HG03159 (cell line): ENCODE measurements at regions not wholly inside any gene's neighbourhood (a gene's known extent, or its start where the extent isn't known, plus 50 kb on each side); places are given as distances from the start of the nearest gene placed in this dataset.

Experiments
- ATAC-seq: cut with Tn5 transposase; IDR thresholded peaks from one replicate; pipeline ENCODE4 v1.9.1; 2021; ENCODE audit warnings: mild to moderate bottlenecking, moderate library complexity; ENCODE audit not compliant: unreplicated experiment

DNA sequence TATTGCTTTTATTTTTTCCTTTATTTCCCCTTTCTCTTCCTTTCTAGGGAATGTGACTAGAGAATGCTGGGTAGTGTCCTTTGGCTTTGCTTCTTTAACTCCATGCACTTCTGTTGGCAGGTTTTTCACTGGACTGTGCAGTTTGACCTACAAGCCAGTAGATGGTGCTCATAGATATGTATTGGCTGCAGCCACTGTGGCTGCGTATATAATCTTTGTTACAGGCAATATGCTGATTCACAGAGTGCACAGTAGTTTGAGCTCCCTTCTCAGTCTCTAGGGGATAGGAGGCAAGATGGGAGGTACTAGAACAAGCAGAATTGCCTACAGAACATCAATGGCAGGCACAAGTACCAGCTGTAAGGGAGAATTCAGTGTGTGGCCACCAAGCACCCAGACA, 503.5 kb downstream of the LRFN5 start:
- ATAC-seq, result peak; percentile 88

DNA sequence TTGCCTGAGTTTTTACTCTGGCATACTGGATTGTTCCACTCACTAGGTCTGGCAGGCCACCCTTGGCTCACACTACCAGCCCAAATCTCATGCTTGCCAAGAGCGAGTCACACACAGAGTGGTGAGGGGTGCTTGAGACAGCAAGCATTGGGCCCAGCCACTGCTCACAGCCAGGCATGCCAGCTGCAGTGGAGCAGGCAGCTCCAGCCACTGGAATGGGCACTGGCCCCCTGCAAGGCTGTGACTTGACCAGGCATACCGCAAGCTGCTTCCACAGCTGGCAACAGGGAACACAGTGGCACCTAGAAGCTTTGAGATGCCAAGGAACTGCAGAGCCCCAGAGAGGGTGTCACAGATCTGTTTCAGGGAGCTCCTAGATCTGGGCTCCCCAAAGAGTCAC, 488.5 kb downstream of the LRFN5 start:
- no peak for ATAC-seq

DNA sequence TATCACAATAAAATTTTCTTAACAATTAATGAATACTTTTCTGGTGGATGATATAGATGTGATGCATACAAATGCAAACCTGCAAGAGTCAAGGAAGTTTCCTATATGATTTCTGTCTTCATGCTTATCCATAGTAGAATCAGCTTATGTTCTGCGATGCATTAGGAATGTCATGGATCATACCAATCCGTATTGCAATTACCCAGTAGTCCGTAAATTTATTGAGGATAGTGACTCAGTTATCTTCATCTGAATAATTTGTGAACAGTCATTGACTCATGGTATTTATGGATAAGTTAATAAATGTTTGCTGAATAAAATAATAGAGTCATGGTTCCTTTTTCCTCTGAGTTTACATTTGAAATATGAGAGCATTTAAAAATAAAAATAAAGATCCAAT, 483.4 kb downstream of the LRFN5 start:
- no peak for ATAC-seq

DNA sequence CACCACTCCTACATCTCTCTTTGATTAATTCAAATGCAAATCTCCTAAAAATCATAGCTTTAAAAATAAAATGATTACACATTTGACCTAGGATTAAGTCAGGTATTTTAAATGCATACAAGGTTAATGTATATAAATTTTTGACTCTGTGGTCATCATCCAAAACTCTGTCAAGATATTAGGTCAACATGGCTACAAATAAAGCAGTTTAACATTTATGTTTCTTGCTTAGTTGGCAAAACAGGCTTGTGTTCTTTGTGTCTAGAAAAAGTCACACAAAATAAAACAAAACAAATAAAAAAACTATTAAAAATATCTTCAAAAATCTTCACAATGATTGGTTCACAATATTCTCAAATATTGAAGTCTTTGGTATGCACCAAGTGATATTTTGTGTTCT, 473.2 kb downstream of the LRFN5 start:
- ATAC-seq, result no peak

DNA sequence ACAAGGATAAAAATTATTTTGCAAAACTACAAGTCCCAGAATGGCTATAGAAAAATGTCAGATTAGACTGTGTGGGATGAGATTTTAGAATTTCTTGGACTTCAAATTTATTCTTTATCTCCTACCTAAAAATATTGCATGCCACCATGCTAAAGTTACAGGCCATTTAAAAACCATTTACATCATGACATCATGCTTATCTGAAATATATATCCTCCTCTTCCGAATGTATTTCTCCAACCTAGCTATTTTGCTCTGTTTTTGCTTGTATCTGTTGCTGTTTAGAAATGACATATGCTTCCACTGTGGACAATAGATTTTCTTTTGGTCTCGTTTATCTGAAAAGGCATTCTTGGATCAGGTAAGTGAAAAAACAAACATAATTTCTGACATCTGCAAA, 471.7 kb downstream of the LRFN5 start:
- ATAC-seq, result no peak

DNA sequence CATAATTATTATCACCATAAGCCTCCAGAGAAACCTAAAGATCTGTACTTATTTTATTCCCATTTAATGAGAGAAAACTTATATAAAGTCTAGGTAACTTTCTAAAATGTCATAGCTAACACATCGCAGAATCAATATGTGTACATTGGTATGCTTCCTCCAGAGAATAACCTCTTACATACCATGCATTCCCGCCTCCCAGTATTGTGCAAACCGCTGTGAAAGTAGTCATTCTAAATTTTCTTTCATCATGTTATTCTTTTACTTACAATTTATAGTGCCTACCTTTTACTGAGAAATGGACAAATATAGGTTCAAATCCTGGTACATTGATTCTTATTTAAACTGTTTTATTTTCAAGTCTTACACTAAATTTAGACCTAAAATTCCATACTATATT, 463.4 kb downstream of the LRFN5 start:
- no peak for ATAC-seq

DNA sequence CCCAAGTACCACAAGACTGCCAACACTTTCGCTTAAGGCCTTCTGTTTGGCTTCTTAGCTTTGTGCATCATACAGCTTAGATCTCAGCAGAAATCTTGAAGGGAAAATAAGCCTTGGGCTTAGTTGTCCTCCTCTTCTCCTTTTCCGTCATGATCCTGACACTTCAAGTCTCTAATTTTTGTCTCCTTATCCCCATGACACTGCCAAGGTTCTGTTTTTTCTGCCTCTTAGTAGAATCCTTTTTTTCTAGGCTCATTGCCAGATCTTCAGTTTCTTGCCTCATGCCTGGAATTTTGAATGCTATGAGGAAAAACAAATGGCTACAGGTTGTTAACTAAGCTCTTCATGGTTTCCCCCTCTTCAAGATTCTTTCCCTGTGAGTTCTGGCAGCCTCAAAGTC, 450.4 kb downstream of the LRFN5 start:
- no peak for ATAC-seq

DNA sequence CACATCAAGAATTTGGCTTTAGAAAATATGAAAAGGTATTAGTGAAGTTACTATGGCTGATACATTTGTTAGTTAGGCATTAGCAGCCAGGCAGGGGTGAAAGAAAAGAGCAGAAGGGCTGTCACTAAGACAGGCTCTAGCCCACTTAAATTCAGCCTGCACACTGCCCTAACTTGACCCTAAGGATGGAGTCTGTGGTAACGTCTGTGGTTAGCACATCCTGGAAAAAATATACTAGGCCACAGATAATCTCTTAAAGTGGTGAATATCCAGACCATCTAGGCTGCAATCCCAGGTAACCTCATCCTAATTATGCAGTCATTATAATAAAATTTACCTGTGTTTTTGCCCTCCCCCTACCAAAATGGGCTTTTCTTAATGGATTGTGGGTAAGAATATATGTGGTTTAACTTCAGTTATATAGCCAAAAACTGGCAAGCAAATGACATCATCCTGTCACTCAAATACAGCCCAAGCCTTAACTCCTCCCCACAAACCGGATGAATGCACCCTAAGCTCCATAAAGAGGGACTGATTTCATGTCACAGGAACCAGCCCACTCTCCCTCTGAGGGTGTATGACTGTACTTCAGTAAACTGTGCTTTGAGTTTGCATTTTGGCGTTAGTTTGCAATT, 440.9 kb downstream of the LRFN5 start:
- no peak for ATAC-seq

DNA sequence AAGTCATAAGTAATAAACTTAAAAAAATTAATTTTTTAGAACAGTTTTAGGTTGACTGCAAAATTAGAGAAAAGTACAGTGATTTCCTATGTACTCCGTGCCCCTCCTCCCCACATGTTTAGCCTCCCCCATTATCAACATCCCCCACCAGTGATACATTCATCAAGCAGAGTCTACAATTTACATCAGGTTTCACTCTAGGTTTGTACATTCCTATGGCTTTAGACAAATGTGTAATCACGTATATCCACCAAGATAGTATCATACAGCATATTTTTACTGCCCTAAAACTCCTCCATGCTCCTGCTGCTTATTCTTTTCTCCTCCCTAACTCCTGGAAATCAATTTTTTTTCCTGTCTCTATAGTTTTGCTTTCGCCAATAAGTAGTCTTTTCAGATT, 438.7 kb downstream of the LRFN5 start:
- no peak for ATAC-seq

DNA sequence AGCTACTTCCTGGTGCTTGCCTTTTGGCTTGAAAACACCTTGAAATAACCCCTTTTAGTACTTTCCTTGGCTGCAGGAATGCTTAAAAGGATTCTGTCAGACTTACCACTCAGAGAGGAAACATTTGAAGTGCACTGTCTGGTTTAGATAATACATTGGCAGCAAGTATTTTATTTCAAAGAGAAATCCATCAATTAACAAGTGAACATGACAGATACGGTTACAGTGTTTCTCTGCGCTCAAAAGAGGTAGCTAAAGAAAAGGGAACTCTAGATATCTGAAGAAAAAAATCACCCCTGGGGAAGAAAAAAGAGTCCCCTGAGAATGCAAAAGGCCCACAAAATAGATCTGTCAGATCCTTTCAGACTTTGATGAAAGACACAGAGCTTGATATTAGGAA, 421.9 kb downstream of the LRFN5 start:
- no peak for ATAC-seq

DNA sequence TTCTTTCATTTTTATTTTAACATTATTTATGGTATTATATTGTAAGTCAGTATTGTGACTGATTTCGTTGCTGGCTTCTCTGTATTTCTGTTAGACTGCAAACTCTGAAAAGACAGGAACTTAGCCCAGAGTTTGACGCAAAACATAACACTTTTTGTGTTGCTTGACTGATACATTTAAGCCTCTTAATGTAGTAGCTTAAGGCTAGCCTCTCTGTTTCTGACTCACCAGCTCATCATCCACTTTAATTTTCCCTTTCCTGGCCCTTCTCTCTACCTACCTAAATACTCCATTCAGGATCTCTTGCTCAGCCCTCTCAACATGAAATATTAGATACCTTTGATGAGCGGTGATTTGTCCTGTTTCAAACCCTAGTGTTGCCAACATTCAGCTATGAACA, 420.6 kb downstream of the LRFN5 start:
- no peak for ATAC-seq

DNA sequence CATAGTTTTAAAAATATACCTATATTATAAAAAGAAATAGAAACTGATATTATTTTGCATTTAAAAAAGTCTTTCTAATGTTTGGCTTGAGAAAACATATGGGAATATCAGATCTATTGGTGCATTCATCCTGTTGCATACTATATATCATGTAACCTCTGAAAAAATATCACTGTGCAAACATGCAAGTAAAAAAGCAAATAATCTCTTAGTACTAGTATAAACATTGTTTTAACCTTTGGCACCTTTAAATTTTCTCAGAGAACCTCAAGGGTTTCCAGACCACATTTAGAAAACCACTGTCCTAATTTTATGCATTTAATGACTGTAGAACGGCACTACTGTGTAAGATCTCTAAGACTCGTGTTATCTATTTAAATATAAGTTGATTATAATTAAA, 416.8 kb downstream of the LRFN5 start:
- ATAC-seq, result no peak

DNA sequence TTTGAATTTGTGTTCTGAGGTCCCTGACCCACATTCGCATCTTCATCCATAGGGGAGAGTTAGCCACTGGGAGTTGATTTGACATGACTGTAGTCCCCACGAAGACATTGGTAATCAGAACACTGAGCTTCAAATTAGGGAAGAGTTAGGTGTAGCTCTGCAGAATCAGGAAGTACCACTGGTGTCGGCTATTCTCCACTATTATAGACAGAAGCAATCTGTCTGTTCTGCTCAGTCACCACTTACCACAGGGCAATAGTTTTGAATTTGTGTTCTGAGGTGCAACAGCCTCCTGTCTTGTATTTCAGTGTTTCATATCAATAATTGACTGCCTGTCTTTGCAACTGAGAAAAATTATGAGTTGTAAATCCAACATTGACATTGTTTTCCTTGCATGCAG, 407.6 kb downstream of the LRFN5 start:
- ATAC-seq, result no peak

DNA sequence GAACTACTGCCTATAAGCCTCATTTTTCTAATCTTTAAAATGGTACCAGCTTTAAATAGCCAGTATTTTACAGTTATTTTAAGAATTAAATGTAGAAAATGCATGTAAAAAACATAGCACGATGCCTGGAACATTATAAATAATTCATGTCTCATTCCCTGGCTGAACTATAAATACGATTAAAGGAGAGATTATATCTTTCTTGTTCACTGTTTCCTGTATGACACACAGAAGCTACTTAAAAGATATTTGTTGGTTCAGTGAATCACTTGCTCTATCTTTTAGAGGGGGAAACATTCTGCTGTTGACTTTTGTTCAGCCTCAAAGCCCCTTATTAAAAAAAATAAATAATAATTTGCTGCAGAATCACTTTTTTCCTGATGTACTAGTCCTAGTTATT, 406.9 kb downstream of the LRFN5 start:
- no peak for ATAC-seq

DNA sequence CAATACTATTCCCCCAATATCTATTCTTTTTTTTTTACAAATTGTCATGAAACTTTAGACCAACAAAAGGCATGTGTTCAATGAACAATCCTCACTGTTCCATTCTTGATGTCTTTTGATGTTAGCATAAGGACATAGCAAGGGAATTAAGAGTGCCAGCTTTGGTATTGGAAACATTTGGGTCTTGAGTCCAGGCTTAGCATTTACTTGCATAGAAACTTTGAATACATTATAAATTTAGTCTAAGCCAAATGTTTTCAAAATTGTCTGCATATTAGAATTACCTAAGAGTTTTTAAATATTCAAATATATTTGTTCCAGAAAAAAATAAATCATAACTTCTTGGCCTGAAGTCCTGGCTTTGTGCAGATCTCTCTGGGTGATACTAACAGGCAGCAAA, 406.5 kb downstream of the LRFN5 start:
- ATAC-seq, result no peak

DNA sequence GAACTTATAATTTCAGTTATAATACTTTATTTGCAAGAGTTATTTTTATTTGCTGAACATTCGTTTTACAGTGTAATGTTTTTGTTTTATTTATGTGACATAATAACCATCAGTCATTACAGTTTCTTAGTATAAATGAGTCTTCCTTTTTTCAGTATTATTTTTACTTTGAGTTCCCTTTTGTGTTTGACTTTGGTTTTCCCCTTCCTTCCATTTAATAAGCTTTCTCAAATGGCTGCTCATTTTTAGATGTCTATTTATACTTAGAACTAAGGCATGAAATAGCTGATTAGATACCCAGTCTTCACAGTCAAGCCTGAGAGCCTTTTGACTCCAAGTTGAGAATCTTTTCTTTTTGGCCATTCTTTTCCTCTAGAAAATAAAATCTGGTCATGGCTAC, 404.5 kb downstream of the LRFN5 start:
- ATAC-seq, result no peak

DNA sequence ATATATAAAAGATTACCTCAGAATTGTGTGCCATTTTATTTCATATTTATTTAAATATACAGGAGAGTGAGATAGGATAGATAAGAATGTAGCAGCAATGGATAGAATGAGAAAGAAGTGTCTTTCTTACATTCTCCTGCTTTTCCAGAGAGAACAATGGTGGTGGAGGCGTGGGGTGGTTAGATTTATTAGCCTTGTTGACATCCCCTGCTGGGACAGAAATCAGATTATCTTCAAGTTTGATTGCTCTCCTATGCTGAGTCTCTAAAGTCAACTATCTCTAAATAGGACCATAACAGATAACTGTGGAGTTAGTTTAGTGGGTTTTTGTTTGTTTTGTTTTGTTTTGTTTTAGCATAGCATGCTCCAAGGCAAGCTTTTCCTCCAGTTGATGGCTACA, 397.6 kb downstream of the LRFN5 start:
- ATAC-seq, result no peak

DNA sequence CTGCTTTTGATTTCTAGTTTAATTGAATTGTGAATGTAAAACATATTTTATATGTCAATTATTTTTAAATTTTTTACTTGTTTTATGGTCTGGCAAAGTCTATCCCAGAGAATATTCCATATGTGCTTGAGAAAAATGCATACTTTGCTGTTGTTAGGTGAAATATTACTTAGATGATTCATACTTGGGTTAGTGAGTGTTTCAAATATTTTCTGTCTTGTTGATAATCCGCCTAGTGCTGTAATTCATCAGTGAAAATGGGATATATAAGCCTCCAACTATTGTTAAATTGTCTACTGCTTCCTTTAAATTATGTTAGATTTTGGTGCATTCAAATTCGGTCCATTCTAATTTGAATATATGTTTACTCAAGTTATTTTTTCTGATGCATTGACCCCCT, 395.5 kb downstream of the LRFN5 start:
- ATAC-seq, result no peak

DNA sequence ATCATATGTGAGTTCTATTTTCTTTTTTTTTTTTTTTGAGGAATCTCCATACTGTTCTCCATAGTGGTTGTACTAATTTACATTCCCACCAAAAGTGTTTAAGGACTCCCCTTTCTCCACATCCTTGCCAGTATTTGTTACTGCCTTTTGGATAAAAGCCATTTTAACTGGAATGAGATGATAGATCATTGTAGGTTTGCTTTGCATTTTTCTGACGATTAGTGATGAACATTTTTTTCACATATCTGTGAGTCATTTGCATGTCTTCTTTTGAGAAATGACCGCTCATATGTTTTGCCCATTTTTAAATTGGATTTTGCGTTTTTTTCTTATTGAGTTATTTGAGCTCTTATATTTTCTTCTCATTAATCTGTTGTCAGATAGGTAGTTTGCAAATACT, 394.8 kb downstream of the LRFN5 start:
- ATAC-seq, result no peak

DNA sequence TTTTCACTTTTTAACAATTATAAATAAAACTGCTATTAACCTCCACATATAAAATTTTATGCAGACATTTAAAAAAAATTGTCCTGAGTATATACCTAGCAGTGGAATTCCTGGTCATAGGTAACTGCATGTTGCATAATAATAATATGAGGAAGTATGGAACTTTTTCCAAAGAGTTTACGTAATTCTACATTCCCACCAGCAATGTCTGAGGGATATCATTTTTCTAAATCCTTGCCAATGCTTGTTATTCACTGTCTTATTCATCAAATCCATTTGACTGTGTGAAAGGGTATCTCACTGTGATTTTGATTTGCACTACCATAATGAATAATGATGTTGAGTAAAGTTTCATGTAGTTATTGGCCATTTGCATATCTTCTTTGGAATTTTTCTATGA, 393.8 kb downstream of the LRFN5 start:
- no peak for ATAC-seq

DNA sequence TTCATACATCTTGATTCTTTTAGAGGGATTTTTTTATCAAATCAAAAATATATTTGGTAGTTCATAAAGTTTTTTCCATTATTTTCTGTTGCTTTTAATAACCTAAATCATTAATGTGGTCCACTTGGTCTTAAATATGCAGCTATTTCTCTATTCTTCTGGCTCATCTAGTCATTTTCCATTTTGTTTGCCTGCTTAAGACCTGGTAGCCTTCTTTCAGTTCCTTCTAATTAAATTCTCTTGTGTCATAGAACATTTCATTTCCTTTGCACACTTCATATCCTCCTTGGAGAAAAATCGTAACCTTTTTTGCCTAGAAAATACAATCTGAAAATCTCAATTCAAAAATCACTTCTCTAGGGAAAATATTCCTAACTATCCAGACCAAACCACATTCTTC, 387.0 kb downstream of the LRFN5 start:
- no peak for ATAC-seq

DNA sequence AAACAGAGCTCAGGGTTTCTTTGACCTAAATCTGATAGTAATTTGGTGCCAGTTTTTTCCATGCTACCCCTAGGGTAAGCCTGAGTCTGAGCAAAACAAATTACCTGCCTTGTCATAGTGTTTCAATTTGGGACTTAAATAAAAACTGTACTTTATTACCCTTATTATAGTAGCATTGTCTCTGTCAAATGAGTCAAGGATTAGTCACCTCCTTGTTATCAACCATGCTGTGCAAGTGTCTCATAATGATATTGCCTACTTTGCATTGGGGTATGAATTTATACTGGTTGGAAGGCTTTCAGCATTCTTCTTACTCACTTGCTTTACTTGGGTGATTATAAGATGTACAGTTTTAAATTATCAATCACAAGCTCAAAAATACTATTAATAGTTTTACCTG, 380.0 kb downstream of the LRFN5 start:
- ATAC-seq, result no peak

DNA sequence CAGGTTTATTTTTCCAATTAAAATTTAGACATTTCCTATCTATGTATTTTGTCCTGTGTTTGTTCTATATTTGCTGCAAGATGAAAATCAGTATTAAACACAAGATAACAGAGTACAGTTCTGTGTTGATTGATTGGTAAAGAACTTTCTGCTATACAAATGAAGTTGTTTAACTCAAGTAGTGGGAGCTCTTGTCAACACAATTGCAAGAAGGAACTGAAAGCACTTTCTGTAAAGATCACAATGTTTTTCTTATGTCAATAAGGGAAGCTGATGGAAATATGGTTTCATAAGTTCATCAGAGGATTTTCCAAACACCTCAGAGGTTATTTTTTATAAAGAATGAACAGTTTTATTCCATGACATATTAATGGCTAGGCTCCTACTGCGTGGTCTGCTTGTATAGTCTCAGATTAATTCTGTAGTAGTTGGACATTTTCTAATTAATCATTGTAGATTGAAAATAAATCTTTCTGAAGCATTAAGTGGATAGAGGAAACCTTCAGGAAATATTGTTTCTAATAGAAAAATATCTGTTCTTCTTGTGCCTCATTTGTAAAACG, 379.5 kb downstream of the LRFN5 start:
- no peak for ATAC-seq
